Iris pigment epithelial cell (primary cell): ENCODE measurements at regions not wholly inside any gene's neighbourhood (a gene's known extent, or its start where the extent isn't known, plus 50 kb on each side); places are given as distances from the start of the nearest gene placed in this dataset.

ENCODE experiments used
- DNase-seq: peaks from one replicate; pipeline ENCODE4 v3.0.0-alpha.2; 2011; ENCODE audit warnings: low read depth

DNA sequence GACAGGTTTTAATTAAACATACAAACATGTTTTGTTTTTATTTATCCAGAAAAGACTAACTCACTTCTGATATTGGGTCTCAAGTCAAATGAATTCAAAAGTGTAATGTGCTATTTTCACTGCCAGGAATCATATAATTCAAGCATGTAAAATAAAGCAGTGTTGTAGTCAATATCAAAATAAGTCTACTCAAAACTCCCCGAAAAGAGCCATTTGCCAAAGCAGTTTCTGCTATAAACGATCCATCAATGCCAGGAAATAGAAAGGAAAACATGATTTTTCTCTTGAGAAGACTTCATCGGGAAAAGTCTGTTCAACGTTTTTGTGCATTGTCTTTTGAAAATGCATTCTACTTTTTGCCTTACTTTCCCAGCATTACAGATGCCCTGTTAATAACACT lies 633.3 kb downstream of the FAT4 start:
- no peak for DNase-seq

DNA sequence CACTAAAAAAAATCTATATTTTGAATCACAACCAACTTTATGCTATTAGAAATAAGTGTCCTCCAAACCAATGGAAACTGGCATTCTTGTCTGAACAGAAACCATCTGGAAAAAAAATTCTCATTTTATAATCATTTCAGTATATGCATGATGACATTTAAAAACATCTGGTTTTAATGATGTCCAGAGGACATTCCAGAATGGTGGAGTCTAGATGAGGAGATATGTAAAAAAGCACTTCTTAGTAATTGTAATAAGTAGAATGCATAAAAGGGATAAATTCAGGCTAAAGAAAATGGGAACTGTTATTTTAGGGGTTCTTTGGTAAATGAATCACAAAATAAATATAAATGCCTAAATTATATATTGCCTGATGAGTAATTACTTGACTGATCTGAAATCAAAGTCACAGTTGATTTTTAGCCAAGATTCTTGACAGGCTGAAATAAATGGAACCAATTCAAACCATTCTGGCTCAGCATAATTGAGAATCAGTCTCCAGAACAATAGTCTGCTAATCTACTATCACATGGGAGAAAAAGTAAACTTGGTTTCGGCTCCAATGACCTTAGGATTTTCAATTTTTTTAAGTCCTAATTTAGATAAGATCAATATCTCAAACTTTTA lies 636.6 kb downstream of the FAT4 start:
- DNase-seq = no peak

DNA sequence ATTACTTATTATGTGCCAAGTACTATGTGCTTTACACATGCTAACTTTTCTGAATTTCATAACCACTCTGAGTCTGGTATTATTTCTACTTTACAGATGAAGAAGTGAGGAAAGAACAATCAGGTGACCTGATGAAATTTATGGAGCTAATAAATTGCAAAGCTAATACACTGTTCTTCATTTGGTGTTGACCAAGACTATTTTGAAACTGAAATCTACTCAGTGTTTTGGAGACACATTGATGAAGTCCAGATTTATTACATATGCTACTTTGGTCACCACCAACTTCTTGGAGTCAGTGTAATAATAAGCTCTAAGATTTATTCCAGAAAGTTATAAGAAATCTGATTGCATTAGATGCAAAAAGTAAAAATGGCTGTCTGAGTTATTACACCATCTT lies 637.9 kb downstream of the FAT4 start:
- no peak for DNase-seq

DNA sequence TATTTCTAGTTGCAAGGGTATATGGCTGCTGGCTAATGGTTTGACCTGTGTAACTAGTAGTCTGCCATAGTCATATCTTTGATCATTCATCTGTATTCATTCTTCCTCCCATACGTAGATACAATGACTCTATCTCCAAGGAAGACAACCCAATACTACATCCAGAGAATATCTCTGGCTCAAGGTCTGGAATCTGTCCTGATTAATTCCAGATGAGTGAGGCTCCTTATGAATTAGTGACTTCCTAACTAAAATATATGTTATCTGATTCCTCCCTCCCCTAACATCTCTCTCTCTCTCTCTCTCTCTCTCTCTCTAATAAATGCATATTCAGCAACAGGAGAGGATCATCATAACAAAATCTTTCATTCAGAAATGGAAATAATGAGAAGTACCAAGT lies 641.5 kb downstream of the FAT4 start:
- DNase-seq = no peak

DNA sequence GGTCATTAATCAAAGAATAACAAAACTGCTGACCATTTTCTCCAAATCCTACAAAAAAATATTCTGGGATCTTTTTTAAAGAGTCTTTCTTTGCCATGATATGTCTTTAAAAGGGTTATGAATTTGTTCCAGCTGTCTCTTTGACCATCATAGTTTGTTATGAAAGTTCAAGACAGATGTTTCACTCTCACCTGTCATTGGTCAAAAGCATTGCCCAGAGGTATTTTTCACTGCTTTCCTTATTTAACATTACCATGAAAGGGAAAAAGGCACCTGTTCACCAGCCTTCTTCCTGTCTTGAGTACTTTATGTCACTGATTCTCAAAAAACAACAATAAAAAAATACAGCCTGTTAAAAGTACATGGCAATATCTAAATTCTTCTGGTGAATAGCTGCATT lies 643.8 kb downstream of the FAT4 start:
- no peak for DNase-seq

DNA sequence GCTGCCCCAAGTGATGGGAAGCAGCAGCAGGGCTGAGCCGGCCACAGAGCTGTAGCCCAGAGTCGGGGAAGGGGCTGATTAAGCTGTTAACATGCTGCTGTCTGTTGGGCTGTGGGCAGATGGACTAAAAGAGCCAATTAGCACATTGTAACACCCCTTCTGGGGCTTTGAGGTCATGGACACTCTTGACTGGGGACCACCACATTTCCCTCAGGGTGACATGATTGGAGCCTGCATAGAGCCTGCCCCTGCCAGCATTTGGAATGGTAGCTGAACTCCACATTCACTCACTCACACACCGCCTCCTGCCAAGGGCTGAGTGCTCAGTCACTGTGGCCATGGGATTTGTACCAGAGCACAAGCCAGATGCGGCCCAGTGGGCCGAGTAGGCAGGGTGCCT lies 646.9 kb downstream of the FAT4 start:
- DNase-seq = no peak

DNA sequence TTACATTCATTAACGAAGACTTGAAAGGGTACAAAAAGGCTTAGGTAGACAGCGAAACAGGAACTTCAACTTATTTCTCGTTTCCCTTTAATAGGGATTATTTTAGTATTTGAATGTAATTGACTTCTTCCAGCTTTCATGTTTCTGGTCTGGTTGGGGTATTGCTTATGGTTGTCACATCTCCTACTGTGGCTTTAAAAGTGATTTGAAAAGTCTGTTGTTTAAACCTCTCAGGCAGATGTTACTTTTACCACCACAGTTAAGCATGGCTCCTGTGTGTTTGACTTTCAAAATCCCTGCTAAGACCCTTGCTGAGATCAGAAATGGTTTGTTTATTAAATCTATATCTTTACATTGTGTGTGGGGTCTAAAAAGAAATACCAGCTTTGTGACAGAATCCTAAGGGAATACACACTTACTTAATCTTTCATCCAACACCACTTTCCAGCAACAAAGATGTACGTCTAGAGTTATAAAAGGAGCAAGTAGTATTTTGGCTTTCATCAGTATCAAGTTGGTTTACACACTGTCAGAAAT lies 661.2 kb downstream of the FAT4 start:
- no peak for DNase-seq

DNA sequence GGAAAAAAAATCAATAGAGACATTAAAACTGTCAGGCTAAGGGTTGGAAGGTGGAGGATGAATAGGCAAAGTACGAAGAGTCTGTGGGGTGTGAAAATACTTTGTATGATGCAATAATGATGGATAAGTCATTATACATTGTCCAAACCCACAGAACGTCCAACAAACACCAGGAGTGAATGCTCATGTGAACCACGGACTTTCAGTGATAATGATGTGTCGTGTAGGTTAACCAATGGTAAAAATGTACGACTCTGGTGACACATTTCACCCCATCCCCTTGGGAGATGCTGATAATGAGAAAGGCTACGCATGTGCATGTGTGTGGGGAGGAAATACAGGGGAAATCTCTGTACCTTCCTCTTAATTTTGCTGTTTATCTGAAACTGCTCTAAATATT lies 665.2 kb downstream of the FAT4 start:
- no peak for DNase-seq

DNA sequence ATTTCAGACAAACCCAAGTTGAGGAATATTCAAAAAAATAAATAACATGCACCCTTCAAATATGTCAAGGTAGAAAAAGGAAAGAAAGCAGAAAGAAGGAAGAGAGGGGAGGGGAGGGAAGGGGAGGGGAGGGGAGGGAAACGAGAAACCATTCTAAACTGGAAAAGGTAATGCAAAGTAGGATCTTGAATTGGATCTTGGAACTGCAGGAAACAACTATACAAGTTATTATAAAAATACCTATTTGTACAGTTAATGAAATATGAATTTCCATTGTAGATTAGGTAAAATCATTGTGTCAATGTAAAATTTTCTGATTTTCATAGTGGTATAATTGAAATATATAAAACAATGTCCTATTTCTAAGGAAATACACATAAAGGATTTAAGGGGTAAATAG lies 668.4 kb downstream of the FAT4 start:
- DNase-seq = no peak

DNA sequence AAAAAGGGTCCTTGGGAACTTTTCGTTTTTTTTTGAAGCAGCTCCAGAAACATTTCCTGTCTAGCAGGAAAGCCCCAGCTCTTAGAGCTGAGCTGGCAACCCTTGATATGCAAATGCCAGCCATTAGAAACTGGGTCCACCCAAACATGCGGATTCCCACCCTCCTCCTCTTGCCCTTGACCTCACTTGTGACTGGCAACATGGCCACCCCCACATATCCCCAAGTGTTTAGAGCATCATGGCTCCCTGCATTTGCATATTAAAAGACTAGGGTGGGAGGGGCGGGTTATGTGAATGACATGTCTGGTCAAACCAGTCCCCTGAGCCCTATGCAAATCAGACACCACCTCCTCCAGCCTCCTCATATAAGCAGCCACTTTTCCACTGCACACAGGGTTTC lies 671.1 kb downstream of the FAT4 start:
- no peak for DNase-seq

DNA sequence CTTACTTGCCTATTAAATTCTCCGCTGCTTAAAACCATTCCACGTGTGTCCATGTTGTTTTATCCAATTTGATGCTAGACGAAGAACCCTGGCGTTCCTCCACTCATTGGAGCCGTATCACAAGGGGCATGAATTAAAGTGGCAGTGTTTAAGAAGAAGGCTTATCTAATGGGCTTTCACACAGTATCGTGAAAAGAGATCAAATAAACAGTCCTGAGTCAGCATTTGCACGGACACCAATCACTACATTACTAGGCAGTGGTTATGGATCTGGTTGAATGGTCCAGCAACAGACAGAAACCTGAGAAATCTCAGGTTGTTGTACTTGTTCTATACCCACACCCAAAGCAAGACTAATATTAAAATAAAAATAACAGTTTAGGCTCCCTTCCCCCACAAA lies 671.6 kb downstream of the FAT4 start:
- no peak for DNase-seq

DNA sequence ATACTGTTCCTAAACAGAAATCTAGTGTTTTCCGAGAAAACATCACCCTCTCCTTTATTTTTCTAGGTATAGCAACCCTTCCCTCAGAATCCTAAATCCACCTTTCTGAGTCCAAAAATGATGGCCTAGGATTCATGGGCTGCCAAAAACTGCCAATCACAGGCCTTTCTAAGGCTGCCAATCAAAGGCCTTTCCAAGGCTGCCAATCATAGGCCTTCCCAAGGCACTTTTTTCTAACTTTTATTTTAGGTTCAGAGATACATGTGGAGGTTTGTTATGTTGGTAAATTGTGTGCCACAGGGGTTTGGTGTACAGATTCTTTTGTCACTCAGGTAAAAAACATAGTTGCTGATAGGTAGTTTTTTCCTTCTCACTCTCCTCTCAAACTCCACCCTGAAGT lies 673.7 kb downstream of the FAT4 start:
- no peak for DNase-seq

DNA sequence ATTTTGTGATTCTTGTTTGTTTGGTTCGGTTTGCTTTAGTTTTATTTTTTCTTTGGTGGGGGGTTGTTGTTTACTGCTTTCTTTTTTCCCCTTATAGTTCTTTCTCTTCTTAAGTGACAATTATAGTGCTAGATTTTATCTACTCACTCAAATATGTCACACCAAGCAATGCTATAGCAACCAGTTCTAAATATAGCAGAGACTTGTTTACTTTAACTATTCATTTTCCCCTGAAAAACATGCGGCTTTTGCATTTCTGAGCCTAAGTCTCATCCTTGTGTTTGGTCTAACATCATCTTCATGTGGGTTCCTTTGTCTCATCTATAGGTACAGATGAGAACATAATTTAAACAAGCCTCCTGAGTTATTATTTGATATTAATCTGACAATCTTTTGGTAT lies 676.6 kb downstream of the FAT4 start:
- DNase-seq = no peak

DNA sequence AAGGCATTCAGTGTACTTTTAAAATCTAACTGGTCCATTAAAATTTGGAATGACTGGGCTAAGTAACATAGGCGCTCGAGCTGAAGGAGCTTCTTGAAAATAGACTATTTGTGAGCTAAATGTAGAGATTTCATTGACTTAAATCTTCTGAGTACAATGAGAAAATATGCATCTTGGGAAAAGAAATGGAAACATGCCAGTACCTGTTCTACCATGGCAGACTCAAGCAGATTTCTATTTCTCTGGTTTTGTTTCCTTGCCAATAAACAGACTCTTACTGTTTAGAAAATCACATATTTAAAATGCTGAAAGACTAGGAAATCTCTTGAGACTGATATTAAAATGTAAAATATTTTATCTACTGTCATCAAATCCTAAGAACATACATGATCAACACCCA lies 678.1 kb downstream of the FAT4 start:
- no peak for DNase-seq

DNA sequence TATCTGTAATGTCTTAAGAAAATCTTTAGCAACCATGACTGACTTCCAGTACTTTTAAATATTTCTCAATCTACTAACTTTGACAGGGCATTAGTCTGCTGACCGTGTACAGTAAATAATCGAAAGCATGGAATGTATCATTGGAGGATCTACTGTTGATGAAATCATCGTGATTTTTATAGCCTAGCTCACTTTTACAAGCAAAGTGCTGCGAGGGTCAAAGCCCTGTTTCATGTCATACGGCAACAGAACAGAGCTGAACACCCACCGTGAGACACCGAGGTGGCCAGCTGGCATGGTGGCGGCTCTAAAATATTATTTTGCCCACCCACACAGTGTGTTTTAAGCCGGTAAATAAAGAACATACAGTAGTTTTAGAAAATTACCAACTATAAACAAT lies 679.3 kb downstream of the FAT4 start:
- DNase-seq = no peak

DNA sequence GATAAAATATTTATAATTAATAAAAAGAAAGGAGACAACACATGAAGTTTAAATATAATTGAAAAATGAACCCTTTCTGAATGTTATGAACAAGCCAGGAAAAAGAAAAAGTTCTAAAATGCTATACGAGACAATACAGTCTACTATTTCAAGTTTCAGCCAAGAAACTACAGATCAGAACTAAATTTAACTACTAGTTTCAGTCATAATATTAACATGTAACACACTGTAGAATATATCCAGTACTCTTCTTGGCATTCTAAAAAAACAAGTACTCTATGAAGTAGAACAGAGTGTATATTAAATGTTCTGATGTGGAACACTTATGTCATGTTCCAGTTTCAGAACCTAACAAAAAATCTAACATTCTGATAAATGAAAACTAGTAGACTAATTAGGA lies 679.7 kb downstream of the FAT4 start:
- DNase-seq = no peak

DNA sequence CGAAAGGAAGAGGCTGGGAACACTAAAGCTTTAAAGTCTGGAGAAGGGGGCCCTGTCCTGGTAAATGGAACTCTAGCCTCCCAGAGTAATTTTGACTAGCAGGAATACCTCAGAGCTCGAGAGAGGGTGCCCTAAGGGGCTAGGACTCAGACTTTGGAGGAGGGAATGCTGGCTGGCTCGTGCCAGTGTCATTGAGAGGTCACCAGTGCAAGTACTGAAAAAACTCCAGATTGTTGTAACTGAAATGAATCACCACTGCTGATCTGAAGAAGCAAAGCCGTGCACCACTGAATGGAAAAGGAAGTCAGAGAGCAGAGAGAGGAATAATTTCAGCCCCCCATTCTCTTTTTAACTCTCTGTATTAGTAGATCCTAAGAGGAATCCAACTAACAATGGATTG lies 690.2 kb downstream of the FAT4 start:
- DNase-seq = peak; percentile 68

DNA sequence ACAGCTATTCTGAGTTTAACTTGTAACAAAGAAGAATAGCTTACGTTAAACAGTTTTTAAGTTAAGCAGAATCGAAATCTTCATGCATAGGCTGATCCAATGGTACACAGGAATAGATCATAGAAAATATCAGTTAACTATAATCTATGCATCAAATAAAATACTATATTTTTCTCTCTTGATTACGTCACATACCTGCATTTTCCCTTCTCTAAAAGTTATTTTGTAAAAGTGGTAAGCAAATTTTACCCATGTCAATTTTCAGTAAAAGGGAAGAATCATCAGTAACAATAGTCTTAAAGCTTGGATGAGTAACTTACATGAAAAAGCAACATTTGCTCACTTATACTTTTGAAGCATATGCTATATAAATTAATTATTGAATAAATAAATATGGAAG lies 692.4 kb downstream of the FAT4 start:
- DNase-seq = no peak

DNA sequence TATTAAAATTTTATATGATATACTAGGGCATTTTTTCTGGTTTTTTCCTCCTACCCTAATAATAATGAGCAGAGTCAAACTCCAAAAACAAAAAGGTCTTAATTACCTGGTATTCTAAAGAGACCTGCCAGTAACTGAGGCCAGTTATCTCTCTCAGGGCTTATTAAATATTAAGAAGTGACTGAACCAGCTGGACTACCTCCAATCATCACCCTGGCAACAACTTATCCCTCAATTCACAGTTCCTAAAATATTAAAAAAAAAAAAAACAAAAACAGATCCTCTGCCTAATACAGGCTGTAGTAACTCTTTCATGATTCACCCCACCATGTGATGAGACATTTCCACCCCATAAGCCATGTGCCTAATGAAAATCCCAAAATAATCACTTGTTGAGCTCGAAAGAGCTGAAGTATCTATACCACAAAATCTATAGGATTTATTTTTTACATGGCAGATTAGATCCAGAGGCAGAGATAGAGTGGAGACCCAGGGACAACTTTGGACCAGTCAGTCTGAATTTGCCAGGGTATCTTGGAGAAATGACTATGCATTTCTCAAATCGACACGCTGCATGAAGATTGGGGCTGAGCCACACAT lies 698.0 kb downstream of the FAT4 start:
- DNase-seq = no peak

DNA sequence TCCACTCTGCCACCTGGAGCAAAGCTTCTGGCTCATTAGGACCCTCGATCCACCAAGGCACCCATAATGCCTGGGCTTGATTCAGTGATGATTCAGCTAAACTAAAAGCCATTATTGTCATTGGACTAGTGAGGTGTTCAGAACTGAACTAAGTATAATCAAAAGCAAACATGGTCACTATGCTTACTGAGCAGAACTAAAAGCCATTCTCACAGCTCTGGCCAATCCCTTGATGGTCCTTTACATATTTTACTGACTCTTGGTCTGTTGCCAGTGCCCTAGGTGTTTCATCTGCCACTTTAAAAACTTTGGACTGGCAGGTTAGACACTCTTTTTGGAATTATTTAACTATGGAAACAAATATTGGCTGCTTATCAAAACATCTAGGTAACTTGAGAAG lies 703.5 kb downstream of the FAT4 start:
- no peak for DNase-seq

DNA sequence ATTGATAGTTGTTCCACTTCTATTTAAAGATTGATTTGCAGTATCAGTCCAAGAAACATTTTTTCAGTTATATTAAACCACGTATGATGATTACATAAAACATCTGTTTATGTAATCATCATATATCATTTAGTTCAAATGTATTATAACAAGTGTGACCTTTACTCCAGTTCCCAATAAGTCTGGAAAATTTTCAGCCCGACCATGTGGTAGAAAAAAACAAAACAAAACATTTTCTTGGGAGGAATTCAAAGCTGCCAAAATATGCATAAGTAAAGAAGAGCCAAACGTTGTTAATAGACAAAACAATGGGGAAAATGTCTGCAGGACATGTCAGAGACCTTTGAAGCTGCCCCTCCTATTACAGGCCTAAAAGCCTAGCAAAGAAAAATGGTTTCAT lies 709.1 kb downstream of the FAT4 start:
- DNase-seq = no peak

DNA sequence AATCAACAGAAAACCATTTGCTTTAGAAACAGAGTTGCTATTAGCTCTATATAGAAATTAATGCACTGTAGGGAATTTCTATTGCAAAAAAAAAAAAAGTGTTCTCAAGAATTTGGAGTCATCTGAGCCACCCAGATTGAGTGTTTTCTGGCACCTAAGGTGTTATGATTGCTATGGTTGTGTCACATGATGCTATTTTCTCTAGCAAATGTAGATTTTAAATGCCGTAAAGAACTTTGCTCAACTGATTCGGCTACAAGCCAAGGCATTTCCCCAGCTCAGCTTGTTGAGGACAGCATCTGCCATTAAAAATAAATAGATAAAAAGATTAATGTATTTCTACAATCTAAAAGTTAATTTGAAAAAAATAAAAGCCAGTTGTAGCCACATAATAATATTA lies 712.8 kb downstream of the FAT4 start:
- DNase-seq = no peak

DNA sequence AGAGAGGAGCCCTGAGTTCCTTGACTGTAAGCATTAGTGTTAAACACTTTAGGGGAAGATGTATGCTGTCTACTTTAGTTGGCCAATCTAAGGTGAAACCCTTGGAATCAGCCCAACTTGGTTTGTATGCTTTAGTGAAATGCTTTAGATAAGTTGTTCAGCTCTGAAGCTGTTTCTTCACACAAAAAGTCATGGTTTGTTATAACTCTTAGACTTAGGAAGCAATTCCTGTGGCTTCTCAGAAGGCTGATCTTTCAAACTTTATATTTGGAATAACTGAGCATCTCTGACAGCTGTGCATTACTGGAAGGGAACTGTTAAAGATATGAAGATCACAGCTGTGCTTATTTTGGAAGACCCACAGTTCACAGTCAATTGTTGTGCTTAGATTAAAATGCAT lies 714.1 kb downstream of the FAT4 start:
- DNase-seq = peak; percentile 33

DNA sequence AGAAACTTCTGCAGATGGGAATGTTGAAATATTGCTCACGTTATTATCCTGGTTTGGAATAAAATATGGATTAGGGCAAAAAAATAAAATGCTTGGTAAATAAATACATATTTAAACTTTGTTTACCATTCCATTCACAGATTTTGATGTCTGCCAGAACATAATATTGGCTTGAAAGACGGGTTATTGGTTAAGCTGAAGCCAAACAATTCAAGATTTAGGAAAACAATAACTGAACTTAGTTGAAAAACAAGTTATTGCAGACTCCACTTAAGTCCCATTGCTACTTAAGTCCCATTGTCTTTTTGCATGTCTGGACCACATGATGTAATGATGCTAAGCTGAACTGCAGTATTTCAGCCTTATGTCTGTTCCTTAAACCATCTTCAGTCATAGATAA lies 722.5 kb downstream of the FAT4 start:
- DNase-seq = no peak
